ENCODE measurements at regions not wholly inside any gene's neighbourhood (a gene's known extent, or its start where the extent isn't known, plus 50 kb on each side); places are given as distances from the start of the nearest gene placed in this dataset.
A peak's percentile ranks its signal among the peaks of the same experiment; 100 is the strongest.

GRCh38 chr11:122062763-122063162 lies 53.3 kb downstream of the BLID start:
- DNase-seq, result no peak

DNA sequence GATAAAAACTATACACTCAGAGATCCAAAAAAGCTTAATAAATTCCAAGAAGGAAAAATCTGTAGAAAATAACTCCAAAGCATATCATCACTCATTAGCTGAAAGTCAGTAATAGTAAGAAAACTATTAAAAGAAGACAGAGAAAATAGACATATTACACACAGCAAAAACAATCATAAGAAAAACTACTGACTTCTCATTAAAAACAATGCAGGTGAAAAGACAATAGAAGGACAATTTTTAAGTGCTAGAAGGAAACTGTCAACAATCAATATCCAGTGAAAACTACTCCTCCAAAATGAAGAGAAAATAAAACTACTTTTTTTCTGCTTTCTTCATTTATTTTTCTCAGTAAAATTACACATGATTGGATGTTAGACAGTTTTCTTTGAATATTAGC lies 56.5 kb downstream of the BLID start:
- DNase-seq, result no peak

GRCh38 chr11:122050021-122050690 lies 65.9 kb downstream of the BLID start:
- DNase-seq, result no peak

GRCh38 chr11:122048401-122048800 lies 67.6 kb downstream of the BLID start:
- no peak for DNase-seq

GRCh38 chr11:122046846-122047245 lies 69.2 kb downstream of the BLID start:
- DNase-seq, result no peak

- DNase-seq, result no peak
Measured at GRCh38 chr11:122046438-122046837, 69.6 kb downstream of the BLID start.

- peak; percentile 64 to 82 for DNase-seq
Measured at GRCh38 chr11:122045181-122045586, 70.8 kb downstream of the BLID start.

DNA sequence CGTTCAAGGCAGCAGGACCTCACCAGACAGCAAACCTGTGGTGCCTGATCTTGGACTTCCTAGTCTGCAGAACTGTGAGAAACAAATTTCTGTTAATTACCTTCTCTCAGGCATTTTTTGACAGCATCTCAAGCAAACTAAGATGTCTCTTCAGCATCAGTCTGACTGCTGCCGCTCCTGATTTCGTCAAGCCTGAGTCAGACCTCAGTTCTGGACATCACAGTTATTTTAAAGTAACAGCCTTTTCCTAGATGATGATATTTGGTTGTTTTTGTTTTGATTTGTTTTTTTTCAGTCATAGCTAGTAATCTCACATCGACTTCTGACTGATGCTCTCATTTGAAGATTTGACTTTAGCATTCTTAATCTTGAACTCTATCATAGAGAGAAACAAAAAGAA lies 71.9 kb downstream of the BLID start:
- no peak for DNase-seq

DNA sequence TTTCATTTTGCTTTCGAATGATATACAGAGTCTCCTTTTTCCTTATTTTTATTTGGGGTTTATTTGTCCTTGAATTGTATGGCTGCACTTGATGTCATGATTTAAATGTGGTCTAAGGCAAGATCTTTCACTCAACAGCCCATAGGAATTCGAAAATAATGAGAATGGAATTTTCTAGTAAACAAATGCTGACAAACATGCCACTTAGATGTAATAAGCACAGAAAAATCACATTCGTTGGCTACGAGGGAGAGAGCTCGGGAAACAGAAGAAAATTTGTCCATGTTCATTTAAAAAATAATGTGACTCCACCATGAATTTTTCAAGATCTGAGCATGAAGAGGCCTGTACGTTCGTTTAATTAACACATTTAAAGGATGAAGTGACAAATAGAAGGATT lies 73.0 kb downstream of the BLID start:
- DNase-seq, result no peak

- DNase-seq, result no peak
Measured at GRCh38 chr11:122040464-122040863, 75.6 kb downstream of the BLID start.

- no peak for DNase-seq
Measured at GRCh38 chr11:122038543-122038942, 77.5 kb downstream of the BLID start.

DNA sequence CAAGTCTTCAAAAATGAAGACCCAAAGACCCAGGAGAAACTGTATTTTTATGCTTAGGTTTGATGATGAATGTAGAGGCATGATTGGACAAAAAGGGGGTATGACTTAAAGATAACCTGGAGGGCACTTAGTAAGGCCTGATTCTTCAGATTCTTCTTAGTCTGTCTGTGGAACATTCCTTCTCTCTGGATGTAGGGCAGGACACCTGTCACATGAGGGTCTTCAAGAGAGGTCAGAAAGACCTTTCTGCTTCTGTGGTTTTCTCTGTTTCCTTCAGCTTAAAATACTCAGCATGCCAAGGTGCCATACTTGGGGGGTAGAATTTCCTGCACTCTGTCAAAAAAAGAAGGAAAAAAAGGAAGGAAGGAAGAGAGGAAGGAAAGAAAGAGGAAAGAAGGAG lies 78.1 kb downstream of the BLID start:
- no peak for DNase-seq

GRCh38 chr11:122036493-122036892 lies 79.5 kb downstream of the BLID start:
- DNase-seq, result no peak

DNA sequence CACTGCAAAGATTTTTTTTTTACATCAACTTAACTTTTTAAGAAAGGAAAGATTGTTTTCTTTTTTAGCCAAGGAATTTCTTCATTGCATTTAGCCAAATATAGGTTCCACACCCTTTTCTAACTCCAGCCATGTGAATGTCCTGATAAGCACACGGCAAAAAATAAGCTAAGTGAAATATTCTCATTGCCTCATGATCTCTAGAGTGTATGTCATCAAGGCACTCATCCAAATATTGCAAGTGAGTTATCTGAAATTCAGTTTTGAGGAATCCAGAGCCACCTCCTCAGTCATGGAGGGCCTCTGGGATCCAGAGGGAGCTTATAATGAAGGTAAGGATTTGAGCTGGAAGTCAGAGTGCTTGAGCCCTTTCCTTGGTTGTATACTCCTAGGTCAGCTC lies 80.0 kb downstream of the BLID start:
- no peak for DNase-seq

DNA sequence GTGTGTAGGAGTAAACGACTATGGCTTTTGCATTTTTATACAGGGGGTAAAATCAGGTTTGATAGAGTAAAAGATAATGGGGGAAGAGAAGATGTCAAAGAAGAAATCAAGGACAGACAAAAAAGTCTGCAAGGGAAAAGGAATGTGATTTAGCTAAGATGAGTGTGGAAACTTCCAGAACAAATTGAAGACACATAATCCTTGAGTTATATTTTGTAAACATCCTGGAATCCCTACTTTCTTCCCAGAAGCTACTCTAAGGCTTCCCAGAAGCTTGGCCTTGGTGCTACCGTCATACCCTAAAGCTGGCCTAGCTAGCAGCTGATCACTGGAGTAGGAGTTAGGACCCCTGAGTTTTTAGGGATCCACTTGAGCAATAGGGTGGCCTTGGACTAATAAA lies 82.4 kb downstream of the BLID start:
- DNase-seq, result no peak

DNA sequence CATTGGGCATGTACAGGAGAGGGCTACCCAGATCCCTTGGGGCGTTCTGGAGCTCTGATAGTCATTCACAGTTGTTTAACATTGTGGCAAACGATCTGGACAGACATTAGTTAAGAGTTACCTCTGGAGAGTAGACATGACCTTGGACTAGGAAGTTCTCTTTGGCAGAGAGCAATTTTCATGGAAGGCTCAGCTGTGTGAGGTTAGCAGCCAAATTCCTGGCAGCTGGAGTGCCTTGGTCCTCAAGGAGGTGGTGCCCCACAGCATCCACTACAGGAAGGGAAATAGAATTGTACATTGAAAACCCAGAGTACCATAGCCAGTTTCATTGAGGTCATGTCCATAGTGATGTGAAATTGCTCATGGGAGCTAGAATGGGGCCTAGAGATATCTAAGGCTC lies 82.8 kb downstream of the BLID start:
- DNase-seq, result no peak

DNA sequence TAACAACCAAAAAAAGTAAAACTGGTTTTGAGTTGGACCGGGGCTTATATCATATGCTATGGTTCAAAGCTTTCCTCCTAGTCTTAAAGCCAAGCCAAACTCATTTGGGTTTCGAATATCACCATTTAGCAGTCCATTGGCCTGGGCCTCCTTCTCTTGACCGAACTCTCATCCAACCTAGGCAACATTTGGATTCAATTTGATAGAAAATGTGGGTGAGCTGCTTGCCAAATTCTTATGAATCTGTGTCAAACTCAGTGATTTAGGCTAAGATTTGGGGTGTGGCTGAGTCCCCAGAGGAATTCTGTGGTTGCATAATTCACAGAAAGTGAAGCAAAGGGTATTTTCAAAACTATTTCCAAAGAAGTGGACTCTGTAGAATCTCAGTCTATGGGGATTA lies 83.7 kb downstream of the BLID start:
- DNase-seq, result no peak

- no peak for DNase-seq
Measured at GRCh38 chr11:122031813-122032212, 84.2 kb downstream of the BLID start.

- no peak for DNase-seq
Measured at GRCh38 chr11:122030286-122030685, 85.7 kb downstream of the BLID start.

- no peak for DNase-seq
Measured at GRCh38 chr11:122028545-122028944, 87.5 kb downstream of the BLID start.

DNA sequence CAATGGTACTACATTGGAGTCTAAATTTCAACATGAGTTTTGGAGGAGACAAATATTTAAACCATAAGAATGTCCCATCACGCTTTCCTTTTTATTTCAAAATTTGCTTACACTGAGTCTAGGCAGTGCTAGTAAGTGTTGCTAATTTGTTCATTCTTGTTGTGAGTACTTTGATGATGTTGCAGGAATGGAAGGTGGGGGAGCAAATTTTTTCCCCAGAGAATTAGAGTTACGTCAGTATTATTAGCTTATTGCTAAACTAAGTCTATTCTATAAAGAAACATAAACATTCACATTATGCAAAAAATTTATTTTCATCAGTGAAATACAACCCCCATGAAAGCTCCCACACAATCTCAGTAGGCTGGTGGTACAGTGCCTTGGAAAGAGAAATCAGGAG lies 88.0 kb downstream of the BLID start:
- DNase-seq, result no peak

DNA sequence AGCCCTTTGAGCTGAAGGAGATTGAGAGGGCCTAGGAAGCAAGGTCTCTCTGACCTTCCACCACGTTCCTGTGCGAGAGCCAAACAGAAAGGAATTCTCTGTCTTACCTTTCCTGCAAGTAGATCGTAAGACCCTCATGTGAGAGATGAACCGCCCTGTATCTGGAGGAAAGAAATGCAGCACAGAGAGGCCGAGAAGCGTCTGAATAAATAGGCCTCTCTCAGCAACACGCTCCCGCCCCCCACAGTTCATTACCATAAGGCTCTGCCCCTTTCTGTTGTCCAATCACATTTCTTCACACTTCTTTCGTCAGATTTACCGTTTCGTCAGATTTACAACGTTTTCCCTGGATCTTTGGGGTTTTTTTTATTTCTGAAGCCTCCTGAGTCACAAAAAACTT lies 90.3 kb downstream of the BLID start:
- DNase-seq, result no peak

DNA sequence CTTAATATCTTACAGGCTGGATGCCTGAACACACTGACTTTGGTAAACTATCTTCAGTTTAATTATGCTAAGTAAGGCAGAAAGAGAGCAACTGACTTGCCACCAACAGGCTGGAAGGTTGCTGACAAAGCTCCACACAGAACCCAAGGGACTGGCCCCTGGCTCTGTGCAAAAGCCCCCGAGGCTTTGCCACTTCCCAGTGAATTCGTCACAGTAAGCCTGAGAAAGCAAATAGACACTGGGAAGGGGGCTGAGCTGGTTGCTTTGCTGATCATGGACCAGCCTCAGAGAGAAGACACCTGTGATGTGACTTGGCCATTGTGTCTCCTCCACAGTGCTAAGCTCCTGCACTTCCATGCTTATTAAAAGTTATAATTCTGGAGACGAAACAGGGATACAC lies 91.7 kb downstream of the BLID start:
- DNase-seq, result no peak

DNA sequence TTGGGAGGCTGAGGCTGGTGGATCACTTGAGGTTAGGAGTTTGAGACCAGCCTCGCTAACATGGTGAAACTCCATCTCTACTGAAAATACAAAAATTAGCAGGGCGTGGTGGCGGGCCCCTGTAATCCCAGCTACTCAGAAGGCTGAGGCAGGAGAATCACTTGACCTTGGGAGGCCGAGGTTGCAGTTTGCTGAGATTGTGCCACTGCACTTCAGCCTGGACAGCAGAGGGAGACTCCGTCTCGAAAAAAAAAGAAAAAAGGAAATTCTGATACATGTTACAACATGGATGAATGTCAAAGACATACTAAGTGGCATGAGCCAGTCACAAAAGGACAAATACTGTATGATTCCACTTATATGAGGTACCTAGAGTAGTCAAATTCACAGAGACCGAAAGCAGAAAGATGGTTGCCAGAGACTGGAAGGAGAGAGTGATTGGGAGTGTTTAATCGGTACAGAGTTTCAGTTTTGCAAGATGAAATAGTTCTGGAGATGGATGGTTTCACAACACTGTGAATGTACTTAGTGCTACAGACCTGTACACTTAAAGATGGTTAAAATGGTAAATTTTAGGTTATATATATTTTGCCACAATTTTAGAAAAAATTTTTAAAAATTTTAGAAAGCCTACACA lies 92.3 kb downstream of the BLID start:
- DNase-seq, result no peak

- no peak for DNase-seq
Measured at GRCh38 chr11:122022646-122023045, 93.4 kb downstream of the BLID start.
